ENCODE measurements at regions not wholly inside any gene's neighbourhood (a gene's known extent, or its start where the extent isn't known, plus 50 kb on each side); places are given as distances from the start of the nearest gene placed in this dataset.

DNA sequence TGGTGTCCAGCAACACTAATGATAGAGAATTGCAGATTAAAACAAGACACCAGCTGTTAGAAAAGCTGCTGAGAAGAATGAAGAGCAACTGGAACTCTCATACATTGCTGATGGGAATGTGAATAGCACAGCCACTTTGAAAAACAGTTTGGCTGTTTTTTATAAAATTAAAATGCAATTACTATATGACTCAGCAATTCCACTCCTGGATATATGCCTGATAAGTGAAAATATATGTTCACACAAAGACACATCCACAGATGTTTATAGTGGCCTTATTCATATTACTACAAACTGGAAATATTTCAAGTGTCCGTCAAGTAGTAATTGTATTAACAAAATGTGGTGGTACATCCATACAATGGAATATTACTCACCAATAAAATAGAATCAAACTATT is 99.7 kb upstream of the HAO2 start:
- WGBS, 2 donors, result 97% methylated on average over 1 of the region's 1 CpG
- no peaks in the 10 kb centered on the region for H3K36me3 ChIP-seq (ENCODE audit: control insufficient read depth in 2 of 2, insufficient read depth in 2 of 2, low read length in 1 of 2)
- H3K27ac ChIP-seq (ENCODE audit: low read depth in 2 of 2, low read length in 1 of 2), result no peak overlapping the region
- H3K27me3 ChIP-seq (ENCODE audit: control insufficient read depth in 1 of 2, insufficient read depth in 2 of 2, low read length in 2 of 2), result no peaks in the 10 kb centered on the region
- H3K4me3 ChIP-seq (ENCODE audit: low read depth in 1 of 2, low read length in 2 of 2), result no peak overlapping the region
- H3K4me1 ChIP-seq (ENCODE audit: control insufficient read depth in 2 of 2, insufficient read depth in 2 of 2, low read length in 1 of 2), result no peaks in the 10 kb centered on the region
- H3K9me3 ChIP-seq (ENCODE audit: control insufficient read depth in 2 of 2, insufficient read depth in 1 of 2, low read depth in 1 of 2, low read length in 1 of 2), result no peaks in the 10 kb centered on the region

DNA sequence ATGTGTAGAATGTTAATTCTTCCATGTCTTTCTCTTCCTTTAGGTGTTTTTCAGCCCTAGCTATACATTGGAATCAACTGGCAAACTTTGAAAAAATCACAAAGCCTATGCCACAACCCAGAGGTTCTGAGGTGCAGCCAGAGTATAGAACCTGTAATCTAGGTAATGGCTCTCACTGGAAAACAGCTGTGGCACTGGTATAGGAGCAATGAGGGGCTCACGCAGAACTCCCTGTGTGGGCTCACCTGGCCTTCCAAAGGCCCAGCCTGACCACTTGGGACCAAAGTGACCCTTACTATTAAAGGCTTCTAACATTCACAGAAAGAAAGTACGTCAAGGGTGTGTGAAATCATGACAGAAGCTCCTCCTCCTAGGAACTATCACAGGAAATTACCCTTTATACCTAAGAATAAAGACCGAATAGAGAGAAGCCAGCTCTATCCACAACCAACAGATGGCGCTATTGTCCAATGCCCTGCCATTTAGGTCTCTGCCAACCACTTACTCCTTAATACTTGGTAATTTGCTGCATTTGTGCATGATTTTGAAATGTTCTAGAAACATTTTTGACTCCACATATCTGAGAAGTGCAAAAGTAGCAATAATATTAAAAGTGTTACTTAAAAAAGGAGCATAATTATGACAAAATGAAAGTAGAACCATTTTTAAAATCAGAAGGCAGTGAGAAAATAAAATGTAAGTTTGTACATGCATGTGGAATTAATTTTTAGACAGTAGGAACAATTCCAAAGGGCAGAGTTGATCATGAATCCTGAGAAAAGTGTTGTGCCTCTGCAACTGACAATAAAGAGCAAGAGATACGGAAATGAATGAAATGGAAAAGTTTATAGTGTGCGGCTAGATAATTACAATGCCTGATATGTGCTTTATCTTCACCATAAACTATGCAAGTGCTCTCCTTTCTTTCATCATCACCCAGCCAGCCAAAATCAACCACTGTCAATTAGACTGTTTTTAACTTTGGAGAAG is 93.1 kb upstream of the HAO2 start:
- Histone ChIP-seq H3K27ac (ENCODE audit: low read depth in 2 of 2, low read length in 1 of 2) (no peak overlapping the region), H3K4me3 (ENCODE audit: low read depth in 1 of 2, low read length in 2 of 2) (no peak overlapping the region), H3K9me3 (ENCODE audit: control insufficient read depth in 2 of 2, insufficient read depth in 1 of 2, low read depth in 1 of 2, low read length in 1 of 2) (no peaks in the 10 kb centered on the region), H3K4me1 (ENCODE audit: control insufficient read depth in 2 of 2, insufficient read depth in 2 of 2, low read length in 1 of 2) (no peaks in the 10 kb centered on the region), H3K36me3 (ENCODE audit: control insufficient read depth in 2 of 2, insufficient read depth in 2 of 2, low read length in 1 of 2) (no peaks in the 10 kb centered on the region), H3K27me3 (ENCODE audit: control insufficient read depth in 1 of 2, insufficient read depth in 2 of 2, low read length in 2 of 2) (no peaks in the 10 kb centered on the region)
- 50 to 51% methylated on average over 6 of the region's 6 CpGs for WGBS, 2 donors

DNA sequence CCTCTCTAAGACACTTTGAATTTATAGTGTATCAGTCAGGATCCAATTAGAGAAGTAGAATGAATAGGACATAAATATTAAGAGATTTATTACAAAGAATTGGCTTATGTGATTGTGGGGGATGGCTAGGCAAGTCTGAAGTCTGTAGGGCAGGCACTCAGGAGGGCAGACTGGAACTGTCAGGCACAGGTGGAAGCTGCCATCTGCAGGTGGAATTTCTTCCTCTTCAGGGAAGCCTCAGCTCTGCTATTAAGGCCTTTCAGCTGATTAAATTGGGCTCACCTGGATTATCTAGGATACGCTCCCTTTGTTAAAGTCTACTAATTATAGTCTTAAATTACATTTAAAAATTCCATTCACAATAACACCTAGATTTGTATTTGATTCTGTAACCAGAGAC is 92.0 kb upstream of the HAO2 start:
- Histone ChIP-seq H3K9me3 (ENCODE audit: control insufficient read depth in 2 of 2, insufficient read depth in 1 of 2, low read depth in 1 of 2, low read length in 1 of 2) (no peaks in the 10 kb centered on the region), H3K4me3 (ENCODE audit: low read depth in 1 of 2, low read length in 2 of 2) (no peak overlapping the region), H3K36me3 (ENCODE audit: control insufficient read depth in 2 of 2, insufficient read depth in 2 of 2, low read length in 1 of 2) (no peaks in the 10 kb centered on the region), H3K4me1 (ENCODE audit: control insufficient read depth in 2 of 2, insufficient read depth in 2 of 2, low read length in 1 of 2) (no peaks in the 10 kb centered on the region), H3K27ac (ENCODE audit: low read depth in 2 of 2, low read length in 1 of 2) (no peak overlapping the region), H3K27me3 (ENCODE audit: control insufficient read depth in 1 of 2, insufficient read depth in 2 of 2, low read length in 2 of 2) (no peaks in the 10 kb centered on the region)
- 89 to 91% methylated on average over 1 of the region's 1 CpG for WGBS, 2 donors

- Histone ChIP-seq H3K27me3 (ENCODE audit: control insufficient read depth in 1 of 2, insufficient read depth in 2 of 2, low read length in 2 of 2) (no peaks in the 10 kb centered on the region), H3K36me3 (ENCODE audit: control insufficient read depth in 2 of 2, insufficient read depth in 2 of 2, low read length in 1 of 2) (no peaks in the 10 kb centered on the region), H3K27ac (ENCODE audit: low read depth in 2 of 2, low read length in 1 of 2) (no peak overlapping the region), H3K4me1 (ENCODE audit: control insufficient read depth in 2 of 2, insufficient read depth in 2 of 2, low read length in 1 of 2) (no peaks in the 10 kb centered on the region), H3K9me3 (ENCODE audit: control insufficient read depth in 2 of 2, insufficient read depth in 1 of 2, low read depth in 1 of 2, low read length in 1 of 2) (no peaks in the 10 kb centered on the region), H3K4me3 (ENCODE audit: low read depth in 1 of 2, low read length in 2 of 2) (no peak overlapping the region)
- 38 to 41% methylated on average over 8 of the region's 8 CpGs for WGBS, 2 donors
These were observed 88.9 kb upstream of the HAO2 start for GRCh38 chr1:119279456-119280381.

- H3K27ac ChIP-seq (ENCODE audit: low read depth in 2 of 2, low read length in 1 of 2), result no peak overlapping the region
- no peaks in the 10 kb centered on the region for H3K36me3 ChIP-seq (ENCODE audit: control insufficient read depth in 2 of 2, insufficient read depth in 2 of 2, low read length in 1 of 2)
- no peaks in the 10 kb centered on the region for H3K4me1 ChIP-seq (ENCODE audit: control insufficient read depth in 2 of 2, insufficient read depth in 2 of 2, low read length in 1 of 2)
- WGBS, 2 donors, result 65 to 70% methylated on average over 2 of the region's 2 CpGs
- H3K27me3 ChIP-seq (ENCODE audit: control insufficient read depth in 1 of 2, insufficient read depth in 2 of 2, low read length in 2 of 2), result no peaks in the 10 kb centered on the region
- H3K9me3 ChIP-seq (ENCODE audit: control insufficient read depth in 2 of 2, insufficient read depth in 1 of 2, low read depth in 1 of 2, low read length in 1 of 2), result no peaks in the 10 kb centered on the region
- H3K4me3 ChIP-seq (ENCODE audit: low read depth in 1 of 2, low read length in 2 of 2), result no peak overlapping the region
These were observed 83.1 kb upstream of the HAO2 start for GRCh38 chr1:119285482-119285881.

- Histone ChIP-seq H3K27ac (ENCODE audit: low read depth in 2 of 2, low read length in 1 of 2) (no peak overlapping the region), H3K4me1 (ENCODE audit: control insufficient read depth in 2 of 2, insufficient read depth in 2 of 2, low read length in 1 of 2) (peaks cover 0 to 2% of the 10 kb centered on the region in 2 donors)
- 43 to 52% methylated on average over 8 of the region's 8 CpGs for WGBS, 2 donors
These were observed 81.9 kb upstream of the HAO2 start for GRCh38 chr1:119286587-119287181.

GRCh38 chr1:119288751-119289150 is 79.8 kb upstream of the HAO2 start:
- H3K9me3 ChIP-seq (ENCODE audit: control insufficient read depth in 2 of 2, insufficient read depth in 1 of 2, low read depth in 1 of 2, low read length in 1 of 2), result no peaks in the 10 kb centered on the region
- H3K36me3 ChIP-seq (ENCODE audit: control insufficient read depth in 2 of 2, insufficient read depth in 2 of 2, low read length in 1 of 2), result no peaks in the 10 kb centered on the region
- WGBS, 2 donors, result 56 to 80% methylated on average over 3 of the region's 3 CpGs
- no peak overlapping the region for H3K27ac ChIP-seq (ENCODE audit: low read depth in 2 of 2, low read length in 1 of 2)
- H3K4me3 ChIP-seq (ENCODE audit: low read depth in 1 of 2, low read length in 2 of 2), result no peak overlapping the region
- no peaks in the 10 kb centered on the region for H3K27me3 ChIP-seq (ENCODE audit: control insufficient read depth in 1 of 2, insufficient read depth in 2 of 2, low read length in 2 of 2)
- H3K4me1 ChIP-seq (ENCODE audit: control insufficient read depth in 2 of 2, insufficient read depth in 2 of 2, low read length in 1 of 2), result peaks cover 0 to 2% of the 10 kb centered on the region in 2 donors

More at GRCh38 chr1:119286587-119287181, 81.9 kb upstream of the HAO2 start:
- Histone ChIP-seq H3K4me3 (ENCODE audit: low read depth in 1 of 2, low read length in 2 of 2) (no peak overlapping the region), H3K9me3 (ENCODE audit: control insufficient read depth in 2 of 2, insufficient read depth in 1 of 2, low read depth in 1 of 2, low read length in 1 of 2) (no peaks in the 10 kb centered on the region), H3K36me3 (ENCODE audit: control insufficient read depth in 2 of 2, insufficient read depth in 2 of 2, low read length in 1 of 2) (no peaks in the 10 kb centered on the region), H3K27me3 (ENCODE audit: control insufficient read depth in 1 of 2, insufficient read depth in 2 of 2, low read length in 2 of 2) (no peaks in the 10 kb centered on the region)

DNA sequence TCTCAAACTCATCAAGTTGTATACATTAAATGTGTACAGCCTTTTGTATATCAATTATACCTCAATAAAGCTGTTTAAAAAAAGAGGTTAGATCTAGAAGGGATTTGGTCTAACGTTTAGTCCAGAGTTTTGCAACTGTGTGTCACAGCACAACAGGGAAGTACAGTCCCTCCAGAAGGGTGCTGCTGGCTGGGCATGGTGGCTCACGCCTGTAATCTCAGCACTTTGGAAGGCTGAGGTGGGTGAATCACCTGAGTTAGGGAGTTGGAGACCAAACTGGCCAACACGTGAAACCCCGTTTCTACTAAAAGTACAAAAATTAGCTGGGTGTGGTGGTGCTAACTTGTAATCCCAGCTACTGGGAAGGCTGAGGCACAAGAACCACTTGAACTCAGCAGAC is 78.3 kb upstream of the HAO2 start:
- Histone ChIP-seq H3K36me3 (ENCODE audit: control insufficient read depth in 2 of 2, insufficient read depth in 2 of 2, low read length in 1 of 2) (no peaks in the 10 kb centered on the region), H3K4me3 (ENCODE audit: low read depth in 1 of 2, low read length in 2 of 2) (no peak overlapping the region), H3K9me3 (ENCODE audit: control insufficient read depth in 2 of 2, insufficient read depth in 1 of 2, low read depth in 1 of 2, low read length in 1 of 2) (no peaks in the 10 kb centered on the region), H3K27ac (ENCODE audit: low read depth in 2 of 2, low read length in 1 of 2) (no peak overlapping the region), H3K4me1 (ENCODE audit: control insufficient read depth in 2 of 2, insufficient read depth in 2 of 2, low read length in 1 of 2) (peaks cover 0 to 2% of the 10 kb centered on the region in 2 donors), H3K27me3 (ENCODE audit: control insufficient read depth in 1 of 2, insufficient read depth in 2 of 2, low read length in 2 of 2) (no peaks in the 10 kb centered on the region)
- WGBS, 2 donors, result 59 to 73% methylated on average over 4 of the region's 4 CpGs

DNA sequence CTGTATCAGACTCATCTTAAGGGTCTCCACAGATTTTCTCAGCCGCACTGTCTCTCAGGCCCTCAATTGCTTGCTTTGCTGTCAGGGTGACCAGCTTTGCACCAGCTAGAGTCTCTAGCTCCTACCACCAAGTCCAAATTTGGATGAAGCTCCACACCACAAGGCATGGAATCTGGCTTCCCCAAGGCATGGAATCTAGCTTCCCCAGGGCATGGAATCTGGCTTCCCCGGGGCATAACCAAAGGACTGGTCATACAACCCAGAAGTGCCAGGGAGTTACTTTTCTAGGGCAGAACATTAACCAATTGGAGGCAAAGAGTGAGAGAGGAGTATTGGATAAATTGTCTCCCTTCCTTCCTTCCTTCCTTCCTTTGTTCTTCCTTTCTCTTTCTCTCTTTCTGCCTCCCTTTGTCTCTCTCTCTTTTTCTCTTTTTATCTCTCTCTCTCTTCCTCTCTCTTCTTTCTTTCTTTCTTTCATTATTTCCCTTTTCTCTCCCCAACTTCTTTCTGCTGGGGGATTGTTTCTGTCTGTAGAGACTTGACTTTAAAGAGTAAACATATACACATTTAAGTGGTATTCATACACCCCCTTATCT is 76.9 kb upstream of the HAO2 start:
- WGBS, 2 donors, result 47 to 54% methylated on average over 2 of the region's 2 CpGs
- Histone ChIP-seq H3K4me1 (ENCODE audit: control insufficient read depth in 2 of 2, insufficient read depth in 2 of 2, low read length in 1 of 2) (peaks cover 0 to 2% of the 10 kb centered on the region in 2 donors), H3K4me3 (ENCODE audit: low read depth in 1 of 2, low read length in 2 of 2) (no peak overlapping the region), H3K9me3 (ENCODE audit: control insufficient read depth in 2 of 2, insufficient read depth in 1 of 2, low read depth in 1 of 2, low read length in 1 of 2) (no peaks in the 10 kb centered on the region), H3K36me3 (ENCODE audit: control insufficient read depth in 2 of 2, insufficient read depth in 2 of 2, low read length in 1 of 2) (no peaks in the 10 kb centered on the region), H3K27ac (ENCODE audit: low read depth in 2 of 2, low read length in 1 of 2) (no peak overlapping the region), H3K27me3 (ENCODE audit: control insufficient read depth in 1 of 2, insufficient read depth in 2 of 2, low read length in 2 of 2) (no peaks in the 10 kb centered on the region)
